ENCODE measurements at regions not wholly inside any gene's neighbourhood (a gene's known extent, or its start where the extent isn't known, plus 50 kb on each side); places are given as distances from the start of the nearest gene placed in this dataset.
"Not testable (repeated sequence)": the region's sequence is repeated elsewhere in the genome, so short reads cannot be mapped to it uniquely, and the experiment has no call there.

- TF ChIP-seq POLR2AphosphoS5 (IDR thresholded peaks at IDR 0.05; ENCODE audit: low read depth); CTCF (conservative IDR thresholded peaks at IDR 0.05; ENCODE audit: low read depth in 2 of 2); CREB1 (CRISPR knock-in tag; IDR thresholded peaks at IDR 0.05; ENCODE audit: low read depth); EZH2 (IDR thresholded peaks at IDR 0.05; ENCODE audit: low read depth, unreplicated experiment); EZH2phosphoT487 (IDR thresholded peaks at IDR 0.05; ENCODE audit: unreplicated experiment); NANOG (IDR thresholded peaks at IDR 0.05; ENCODE audit: borderline replicate concordance); ETS1 (IDR thresholded peaks at IDR 0.05); JUNB (IDR thresholded peaks at IDR 0.05; ENCODE audit: unreplicated experiment): not testable (repeated sequence)
Measured at GRCh38 chr1:865633-866032, 58.1 kb upstream of the SAMD11 start.
